HEK293 (cell line): ENCODE measurements at regions not wholly inside any gene's neighbourhood (a gene's known extent, or its start where the extent isn't known, plus 50 kb on each side); places are given as distances from the start of the nearest gene placed in this dataset.

Experiments
- ZNF394 ChIP-seq: fragments of 450-650 bp; formaldehyde crosslinking; IDR thresholded peaks from 2 replicates; pipeline ENCODE4 v1.5.1; 2016; ENCODE audit warnings: missing biosample characterization, missing genetic modification characterization, mild to moderate bottlenecking, moderate library complexity, borderline replicate concordance
- TF ChIP-seq, protein P1 (sequence below): fragments of 450-650 bp; formaldehyde crosslinking; IDR thresholded peaks from 2 replicates; pipeline ENCODE4 v1.5.1; 2016; ENCODE audit warnings: missing biosample characterization, missing genetic modification characterization

DNA sequence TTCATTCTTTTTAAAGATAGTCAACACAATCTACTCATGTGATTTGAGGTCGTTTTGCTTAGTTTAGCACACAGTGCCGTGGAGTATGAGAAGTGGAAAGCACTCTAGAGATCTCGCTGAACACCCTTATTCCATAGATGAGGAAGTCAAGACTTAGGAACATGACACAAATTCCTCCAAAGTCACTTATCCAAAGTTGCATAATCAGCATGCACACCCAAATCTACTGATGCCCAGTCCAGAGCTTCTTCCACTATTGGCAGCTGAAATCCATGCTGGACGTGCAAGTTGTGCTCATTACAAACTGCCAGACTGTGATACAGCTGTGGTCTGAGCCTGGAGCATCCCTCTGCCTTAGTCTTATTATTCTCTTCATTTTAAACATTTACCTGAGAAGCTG is 83.5 kb upstream of the ZNF280D start:
- TF ChIP-seq, protein P1, sequence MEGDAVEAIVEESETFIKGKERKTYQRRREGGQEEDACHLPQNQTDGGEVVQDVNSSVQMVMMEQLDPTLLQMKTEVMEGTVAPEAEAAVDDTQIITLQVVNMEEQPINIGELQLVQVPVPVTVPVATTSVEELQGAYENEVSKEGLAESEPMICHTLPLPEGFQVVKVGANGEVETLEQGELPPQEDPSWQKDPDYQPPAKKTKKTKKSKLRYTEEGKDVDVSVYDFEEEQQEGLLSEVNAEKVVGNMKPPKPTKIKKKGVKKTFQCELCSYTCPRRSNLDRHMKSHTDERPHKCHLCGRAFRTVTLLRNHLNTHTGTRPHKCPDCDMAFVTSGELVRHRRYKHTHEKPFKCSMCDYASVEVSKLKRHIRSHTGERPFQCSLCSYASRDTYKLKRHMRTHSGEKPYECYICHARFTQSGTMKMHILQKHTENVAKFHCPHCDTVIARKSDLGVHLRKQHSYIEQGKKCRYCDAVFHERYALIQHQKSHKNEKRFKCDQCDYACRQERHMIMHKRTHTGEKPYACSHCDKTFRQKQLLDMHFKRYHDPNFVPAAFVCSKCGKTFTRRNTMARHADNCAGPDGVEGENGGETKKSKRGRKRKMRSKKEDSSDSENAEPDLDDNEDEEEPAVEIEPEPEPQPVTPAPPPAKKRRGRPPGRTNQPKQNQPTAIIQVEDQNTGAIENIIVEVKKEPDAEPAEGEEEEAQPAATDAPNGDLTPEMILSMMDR (tag by site-specific recombination): no peak
- no peak for TF ChIP-seq ZNF394 (tag by site-specific recombination)
